Stimulated activated CD8-positive, alpha-beta memory T cell treated with anti-CD3 and anti-CD28 coated beads, Interleukin-4, amount 100 ng/mL, for 1 hour (primary cell): ENCODE measurements at regions not wholly inside any gene's neighbourhood (a gene's known extent, or its start where the extent isn't known, plus 50 kb on each side); places are given as distances from the start of the nearest gene placed in this dataset.

Source experiments
- DNase-seq, 2 donors: peaks; one replicate each; pipeline ENCODE4 v3.0.0-alpha.2; 2020; ENCODE audit warnings: low read depth in 2 of 2, low spot score in 1 of 2

DNA sequence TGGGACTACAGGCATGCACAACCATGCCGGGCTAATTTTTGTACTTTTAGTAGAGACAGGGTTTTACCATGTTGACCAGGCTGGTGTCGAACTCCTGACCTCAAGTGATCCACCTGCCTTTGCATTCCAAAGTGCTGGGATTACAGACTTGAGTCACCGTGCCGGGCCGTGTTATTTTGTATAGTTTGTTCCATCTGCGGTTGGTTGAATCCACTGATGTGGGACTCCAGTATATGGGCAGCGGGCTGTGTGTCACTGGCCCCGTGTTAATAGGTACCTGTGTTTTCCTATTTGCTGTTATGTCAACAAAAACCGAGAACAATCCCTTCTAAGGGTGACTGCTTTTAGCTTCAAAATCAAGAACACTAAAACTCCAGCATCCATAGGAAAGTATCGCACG is 297.6 kb upstream of the PITRM1 start:
- DNase-seq, result no peak

DNA sequence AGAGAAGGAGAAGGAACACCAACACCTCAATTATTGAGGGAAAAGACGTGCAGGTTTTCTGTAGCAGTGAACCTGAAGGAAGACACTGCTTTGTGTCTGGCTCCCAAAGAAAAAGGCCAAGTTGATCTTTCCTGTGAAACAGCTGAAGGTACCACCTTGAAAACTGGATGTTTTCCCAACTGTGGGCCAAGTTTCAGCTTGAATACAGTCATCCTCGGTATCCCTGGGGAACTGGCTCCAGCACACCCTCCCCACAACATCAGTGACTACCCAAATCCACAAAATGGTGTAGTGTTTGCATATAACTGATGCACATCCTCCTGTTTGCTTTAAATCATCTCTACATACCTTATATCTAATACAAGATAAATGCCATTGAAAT is 297.0 kb upstream of the PITRM1 start:
- DNase-seq, result no peak

DNA sequence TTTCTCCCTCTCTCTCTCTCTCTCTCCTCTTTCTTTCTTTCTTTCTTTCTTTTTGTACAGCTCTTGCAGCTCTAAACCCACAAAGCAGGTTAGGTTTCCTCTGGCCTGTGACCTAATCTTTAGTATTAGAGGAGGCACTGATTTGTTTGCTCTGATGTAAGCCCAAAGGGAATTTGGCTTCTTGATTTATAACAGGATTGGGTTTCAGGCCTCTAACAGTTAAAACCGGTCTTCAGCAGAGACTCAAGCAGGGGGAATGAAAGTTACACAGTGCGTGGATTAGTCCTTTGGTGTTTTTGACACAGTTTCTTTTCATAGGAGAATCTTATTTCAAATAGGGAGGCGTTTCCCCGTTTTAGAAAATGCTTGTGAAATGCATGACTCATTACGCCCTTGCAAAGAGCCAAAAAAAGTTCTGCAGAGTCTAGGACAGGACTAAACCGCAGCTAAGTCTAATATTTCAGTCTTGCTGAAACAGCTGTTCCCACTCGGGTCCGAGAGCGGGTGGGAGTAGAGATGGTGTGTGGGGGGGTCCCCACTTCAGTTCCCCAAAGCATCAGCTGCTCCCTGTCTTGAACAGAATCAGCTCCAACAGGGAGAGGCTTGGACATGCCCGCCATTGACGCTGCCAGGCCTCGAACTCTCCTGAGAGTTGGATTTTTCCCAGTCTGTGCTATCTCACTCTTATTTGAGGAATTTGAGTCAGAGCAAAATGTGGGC is 296.5 kb upstream of the PITRM1 start:
- no peak for DNase-seq

DNA sequence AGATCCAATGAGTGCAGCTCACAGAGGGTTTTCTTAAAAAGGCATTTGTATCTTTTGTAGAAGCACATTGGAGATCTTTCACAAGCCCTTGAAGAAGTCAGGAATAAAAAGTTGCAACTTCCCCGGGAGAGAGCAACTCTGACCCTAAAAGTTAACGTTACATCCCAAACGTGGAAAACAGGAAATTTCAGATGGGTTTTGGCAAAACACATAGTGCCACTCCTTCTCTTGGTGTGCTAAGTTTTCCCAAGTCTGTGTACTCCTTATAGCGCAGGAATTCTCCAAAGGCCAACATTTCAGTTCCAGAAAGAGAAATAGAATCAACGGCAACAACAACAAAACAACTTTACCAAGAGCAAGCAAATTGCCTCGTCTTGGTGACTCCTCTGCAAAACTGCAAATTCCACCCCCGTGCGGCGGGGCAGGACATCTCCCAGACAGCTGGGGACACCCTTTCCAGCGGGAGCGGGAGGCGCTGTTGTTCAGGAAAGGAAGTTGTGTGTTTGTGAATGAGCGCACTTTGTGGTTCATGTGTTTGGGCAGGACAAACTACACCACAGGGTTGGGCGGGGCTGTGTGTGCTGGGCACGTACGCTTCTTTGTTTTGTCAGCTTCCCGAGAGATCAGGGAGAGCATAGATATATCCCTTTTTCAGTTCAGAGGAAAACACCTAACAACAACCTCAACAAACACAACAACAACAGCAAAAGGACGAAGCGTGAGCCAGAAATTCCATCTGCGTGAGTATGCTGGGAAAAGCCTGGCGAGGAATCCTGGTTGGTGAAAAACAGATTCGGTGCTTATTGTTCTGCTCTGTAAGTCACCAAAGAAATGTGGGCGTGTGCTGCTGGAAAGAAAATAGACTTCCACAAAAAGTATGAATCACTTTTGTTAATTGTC is 294.7 kb upstream of the PITRM1 start:
- DNase-seq, result no peak

DNA sequence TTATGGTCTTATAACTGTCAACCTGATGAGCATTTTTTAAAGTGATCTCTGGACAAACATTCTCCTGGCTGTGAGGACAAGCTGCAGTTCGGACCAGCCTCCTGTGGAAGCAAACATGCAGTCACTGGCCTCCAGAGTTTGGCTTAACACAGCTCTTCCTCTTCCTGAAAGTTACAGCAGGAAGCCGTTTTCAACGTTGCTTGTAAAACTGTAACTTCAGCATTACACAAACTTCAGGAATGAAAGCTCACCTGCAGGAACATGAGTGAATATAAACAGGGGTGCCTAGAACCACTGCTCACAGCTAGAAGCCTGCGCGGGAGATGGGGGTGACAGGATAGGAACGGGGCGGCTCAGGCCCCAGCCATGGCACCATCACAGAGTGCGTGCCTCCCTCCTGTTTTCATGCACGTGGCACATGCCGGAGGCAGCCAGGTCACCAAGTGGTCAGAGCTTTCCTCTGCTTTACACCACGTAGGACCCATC is 292.9 kb upstream of the PITRM1 start:
- no peak for DNase-seq

DNA sequence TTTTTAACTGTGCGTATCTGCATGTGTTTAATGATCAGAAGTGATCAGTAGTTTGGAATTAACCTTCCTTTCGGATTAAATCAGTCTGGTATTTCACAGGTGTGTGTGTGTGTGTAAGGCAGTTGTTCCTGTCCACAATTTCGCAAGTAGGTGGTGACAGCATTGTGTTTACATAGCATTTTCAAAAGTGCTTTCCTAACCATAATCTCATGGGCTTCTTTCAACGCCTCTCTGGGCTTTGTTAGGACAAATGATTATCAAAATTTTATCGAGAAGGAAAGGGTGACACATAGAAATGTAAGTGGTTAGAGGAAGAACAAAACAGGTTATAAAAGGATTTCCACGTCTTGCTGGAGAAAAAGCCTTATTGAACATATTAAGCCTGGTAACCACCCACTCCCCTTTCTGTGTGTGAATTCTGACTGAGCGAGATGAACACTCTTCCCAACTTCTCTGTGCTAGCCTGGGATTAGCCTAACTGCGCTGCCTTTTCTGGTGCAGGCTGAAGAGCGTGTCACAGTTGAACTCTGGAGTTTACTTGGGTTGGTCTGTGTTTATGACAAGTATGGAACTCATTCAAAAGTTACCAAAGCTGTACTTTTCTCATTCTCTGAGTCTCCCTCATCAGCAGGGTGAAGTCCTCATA is 292.3 kb upstream of the PITRM1 start:
- no peak for DNase-seq

DNA sequence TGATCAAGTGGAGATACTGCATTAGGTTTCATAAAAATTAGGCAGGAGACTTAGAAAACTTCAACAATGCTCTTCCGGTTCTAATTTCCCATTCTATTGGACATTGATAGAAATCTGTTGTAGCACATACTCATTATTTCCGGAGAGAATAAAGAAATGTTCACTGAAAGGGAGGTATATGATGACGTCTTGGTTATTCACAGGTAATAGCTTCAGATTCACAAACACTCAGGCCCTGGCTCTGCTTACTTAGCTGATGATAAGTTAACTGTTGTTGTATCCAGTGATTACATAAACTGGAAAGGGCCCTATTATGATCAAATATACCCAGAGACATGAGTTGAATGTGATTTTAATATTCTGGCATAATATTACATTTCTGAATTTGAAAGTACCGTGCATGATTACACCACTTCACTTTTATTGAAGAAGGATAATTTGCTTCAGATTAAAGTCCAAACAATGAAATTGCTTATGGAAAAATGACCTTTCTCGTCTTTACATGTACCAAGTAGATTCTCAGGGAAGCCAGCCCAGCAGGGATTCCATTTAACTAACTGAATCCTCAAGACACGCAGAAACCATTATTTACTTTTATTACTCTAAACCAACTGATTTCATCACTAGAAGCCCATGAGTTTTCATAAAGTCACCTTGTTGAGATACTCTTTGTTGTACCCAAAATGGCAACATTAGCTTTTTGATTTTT is 288.0 kb upstream of the PITRM1 start:
- DNase-seq, result no peak

DNA sequence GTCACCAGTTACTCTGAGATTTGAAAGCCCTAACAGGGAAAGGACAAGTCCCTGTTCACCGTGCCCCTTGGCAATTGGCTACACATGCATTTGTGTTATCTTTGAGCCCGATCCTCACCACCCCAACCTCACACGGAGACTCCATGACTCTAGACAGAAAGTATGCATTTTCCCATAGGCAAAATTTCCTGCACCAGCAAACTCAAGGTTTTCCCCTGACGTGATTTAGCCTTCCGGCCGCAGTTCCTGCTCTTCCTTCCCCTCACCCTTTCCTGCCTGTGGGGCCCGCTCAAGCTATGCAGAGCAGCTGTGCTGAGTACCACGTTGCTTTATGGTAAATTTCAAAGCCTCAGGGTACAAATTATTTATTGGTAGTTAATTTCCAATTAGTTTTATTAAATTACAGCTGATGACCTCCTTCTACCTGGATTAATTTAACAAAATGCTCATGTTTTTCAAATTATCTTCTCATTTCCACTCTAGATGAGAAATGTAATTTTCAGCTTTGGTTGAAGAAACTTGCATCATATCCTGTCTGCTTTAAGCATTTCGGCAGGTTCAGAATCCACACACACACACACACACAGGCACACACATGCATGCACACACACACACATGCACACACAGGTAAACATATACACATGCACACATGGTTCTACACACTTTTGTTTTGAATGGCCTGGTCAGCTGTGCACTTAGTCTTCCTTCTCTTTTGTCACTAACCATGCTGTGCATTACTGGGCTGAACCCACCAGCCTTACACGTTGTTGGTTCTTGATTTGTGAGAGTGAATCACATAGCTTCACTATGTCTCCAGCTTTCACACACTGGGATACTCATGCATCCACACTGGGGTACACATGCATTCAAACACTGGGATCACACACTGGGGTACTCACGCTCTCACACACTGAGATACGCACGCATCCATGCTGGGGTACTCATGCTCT is 283.1 kb upstream of the PITRM1 start:
- no peak for DNase-seq

DNA sequence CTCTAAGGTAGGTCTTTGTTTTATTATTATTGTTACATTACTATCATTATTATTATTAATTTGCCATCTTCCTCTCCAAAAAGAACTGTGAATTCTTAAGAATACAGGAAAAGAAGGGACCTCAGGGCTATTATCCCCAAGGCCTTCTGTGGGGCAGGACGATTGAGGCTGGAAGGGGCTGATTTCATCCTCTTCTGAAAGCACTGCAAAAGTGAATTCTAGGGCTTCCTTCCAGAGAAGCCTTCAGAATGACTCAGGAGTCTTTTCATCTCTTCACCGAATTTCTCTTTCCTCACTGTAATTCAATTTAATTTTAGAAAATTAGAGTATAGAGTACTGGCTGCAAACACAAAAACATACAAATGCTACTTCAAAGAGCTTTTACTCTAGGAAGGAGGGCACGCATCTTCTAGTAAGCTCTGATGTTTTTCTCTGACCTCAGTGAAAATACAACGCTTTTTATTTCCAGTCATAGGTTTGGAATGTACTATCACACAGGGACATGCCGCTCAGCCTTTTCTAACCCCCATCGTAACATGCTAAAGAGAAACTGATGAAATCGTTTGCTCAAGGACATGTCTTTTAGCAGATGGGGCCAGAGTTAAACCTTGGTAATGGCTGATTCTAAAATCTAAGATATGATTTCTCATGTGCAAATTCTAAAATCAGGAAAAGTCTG is 280.2 kb upstream of the PITRM1 start:
- no peak for DNase-seq

DNA sequence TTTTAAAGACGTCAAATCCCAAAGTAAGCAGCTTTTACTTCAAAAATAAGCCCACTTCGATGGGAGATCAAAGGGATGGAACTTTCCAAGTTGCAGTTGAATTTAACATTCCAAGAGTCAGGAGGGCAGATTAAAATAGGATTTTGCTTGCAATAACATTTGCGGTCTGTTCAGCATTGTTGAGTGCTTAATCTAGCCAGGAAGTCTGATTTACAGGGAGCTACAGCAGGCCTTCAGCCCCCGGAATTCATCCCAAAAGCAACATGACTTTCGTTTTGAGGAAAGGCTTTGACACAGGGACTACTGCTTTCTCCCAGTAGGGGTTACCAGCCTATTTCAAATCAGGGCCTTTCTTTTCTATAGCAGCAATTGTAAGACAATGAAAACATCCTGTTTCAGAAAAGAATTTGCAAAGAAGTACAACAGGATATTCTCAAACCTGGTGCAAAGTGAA is 279.6 kb upstream of the PITRM1 start:
- no peak for DNase-seq

DNA sequence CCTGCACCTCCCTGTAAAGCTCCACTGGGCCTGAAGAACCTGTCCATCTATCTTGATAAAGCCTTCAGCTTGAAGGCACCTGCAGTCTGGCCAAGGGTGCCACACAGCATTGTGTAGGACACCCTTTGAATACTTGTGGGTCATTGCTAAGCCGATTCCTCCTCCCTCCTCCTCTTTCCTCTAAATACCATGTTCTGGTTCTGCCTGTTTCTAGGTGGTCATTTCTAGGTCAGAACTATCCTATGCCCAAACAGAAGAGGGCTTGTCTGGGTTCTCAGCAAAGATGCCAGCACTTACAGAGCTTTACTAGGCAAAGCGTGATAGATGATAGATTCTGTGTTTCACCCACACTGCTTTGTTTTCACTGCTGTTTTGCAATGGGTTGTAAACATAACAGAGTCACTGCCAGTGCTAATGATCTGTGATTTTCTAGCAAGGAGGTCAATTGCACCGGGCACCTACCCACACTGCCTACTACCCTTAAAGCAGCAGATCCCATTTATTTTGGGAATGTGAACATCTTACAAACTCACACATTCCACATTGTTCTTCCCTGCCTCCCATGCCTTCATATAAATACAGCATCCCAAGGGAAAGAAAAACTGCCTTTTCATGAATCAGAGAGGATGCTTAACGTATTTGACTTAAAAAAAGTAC is 279.1 kb upstream of the PITRM1 start:
- DNase-seq, result no peak

DNA sequence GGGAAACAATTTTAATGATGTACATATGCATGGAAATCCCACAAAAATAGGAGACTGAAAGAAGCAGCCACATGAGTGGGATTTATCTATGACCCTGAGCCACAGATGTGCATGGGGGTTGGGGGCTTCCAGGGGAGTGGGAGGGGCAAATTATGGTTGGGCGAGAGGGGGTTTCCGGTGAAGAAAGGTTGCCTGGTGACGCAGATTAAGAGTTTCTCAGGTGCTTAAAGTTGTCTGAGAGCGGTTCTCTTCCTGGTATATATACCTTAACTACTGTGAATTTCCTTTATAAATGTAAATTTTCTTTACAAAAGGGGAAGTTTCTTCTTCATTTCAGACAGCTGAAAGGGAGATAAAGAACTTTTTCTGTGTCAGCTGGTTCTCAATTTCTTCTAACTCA is 273.6 kb upstream of the PITRM1 start:
- no peak for DNase-seq

DNA sequence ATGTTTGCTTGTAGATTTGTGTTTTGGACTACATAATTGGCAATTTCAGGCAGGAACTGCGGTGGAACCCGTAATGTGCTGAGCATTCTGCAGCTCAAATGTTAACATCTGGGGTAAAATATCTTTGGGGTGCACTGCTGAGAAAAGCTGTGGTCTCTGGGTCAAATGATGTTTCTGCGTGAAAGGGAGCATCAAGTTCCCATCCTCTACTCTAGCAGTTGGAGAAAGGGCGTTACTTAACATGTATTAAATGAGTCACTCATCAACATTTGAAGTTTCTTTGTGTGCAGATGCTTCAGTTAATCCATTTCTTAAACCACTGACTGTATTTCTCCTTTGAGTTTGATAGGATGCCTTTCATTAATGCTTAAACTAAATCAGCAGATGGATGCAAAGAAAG is 273.1 kb upstream of the PITRM1 start:
- no peak for DNase-seq

DNA sequence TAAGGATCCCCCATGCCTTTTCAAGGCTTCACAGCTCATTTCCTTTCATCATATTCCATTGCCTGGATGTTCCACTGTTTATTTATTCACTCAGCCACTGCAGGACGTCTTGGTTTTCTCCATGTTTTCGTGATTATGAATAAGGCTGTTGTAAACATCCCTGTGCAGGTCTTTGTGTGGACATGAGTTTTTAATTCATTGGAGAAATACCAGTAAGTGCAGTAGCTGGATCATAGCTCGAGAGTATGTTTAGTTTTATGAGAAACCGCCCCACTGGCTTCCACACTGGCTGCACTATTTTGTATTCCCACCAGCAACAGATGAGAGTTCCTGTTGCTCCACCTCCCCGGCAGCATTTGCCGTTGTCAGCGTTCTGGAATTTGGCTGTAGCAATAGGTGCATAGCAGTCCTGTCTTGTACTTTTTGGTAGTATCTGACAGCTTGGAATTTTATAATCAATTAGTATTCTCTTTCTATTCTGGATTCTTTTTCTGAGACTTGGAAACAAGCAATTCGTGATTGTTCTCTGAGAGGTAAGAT is 269.9 kb upstream of the PITRM1 start:
- DNase-seq, result no peak

DNA sequence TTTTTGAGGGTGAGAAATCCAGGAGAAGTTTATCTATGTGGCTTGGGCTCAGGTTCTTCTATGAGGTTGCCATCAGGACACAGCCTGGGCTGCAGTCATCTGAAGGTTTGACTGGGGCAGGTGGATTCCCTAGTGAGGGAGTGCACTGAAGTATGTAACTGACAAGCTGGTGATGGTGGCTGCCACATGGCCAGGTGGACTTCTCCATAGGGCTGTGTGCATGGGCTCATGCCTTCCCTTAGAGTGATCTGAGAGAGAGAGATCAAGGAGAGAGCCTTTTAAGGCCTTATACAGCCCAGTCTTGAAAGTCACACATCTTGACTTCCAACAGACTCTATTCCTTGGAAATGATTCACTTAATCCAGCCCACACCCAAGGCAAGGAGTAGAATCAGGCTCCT is 266.6 kb upstream of the PITRM1 start:
- no peak for DNase-seq

DNA sequence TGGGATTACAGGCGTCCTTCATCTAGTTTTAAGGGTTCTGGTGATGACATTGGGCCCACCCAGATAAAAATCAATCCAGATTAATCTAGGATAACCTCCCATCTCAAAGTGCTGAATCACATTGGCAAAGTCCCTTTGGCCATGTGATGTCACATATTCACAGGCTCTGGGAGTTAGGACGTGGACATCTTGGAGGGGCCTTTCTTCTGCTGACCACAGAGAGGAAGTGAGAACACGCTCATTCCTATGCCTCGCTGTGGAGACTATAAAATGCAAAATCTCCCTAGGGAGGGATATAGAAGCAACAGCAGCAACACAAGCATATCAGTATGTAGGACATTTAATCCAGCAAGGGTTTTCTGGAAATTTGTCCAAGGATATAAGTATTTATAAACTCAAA is 266.0 kb upstream of the PITRM1 start:
- no peak for DNase-seq

DNA sequence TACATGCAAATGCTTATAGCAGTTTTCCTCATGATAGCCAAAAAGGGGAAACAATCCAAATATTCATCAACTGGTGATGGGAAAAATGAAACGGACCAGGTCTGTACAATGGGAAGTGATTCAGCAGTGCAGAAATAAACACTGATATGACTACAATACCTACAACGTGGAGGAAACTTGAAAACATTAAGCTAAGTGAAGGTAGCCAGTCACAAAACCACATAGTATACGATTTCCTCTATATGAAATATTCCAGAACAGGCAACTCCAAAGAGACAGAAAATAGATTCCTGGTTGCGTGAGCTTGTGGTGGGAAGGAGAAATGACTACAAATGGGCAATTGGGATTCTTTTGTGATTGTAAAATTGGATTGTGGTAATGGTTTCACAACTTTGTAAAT is 263.1 kb upstream of the PITRM1 start:
- no peak for DNase-seq

DNA sequence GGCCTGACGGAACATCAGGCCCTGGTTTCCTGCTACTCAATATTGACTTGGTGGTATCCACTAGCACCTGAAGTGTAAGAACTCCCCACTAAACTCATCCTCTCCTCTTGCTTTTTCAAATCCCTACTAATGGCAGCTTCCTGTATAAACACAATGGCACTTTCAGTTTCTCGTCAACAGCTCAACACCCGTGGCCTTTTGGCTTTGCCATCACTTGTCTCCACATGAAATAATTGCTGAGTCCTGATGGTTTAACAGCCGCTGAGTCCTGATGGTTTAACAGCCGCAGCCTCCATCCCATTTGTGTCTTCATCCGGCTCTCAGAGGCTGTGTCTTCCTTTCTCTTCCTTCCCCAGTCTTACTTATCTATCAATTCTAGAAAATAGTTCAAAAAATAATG is 261.4 kb upstream of the PITRM1 start:
- DNase-seq, result no peak

DNA sequence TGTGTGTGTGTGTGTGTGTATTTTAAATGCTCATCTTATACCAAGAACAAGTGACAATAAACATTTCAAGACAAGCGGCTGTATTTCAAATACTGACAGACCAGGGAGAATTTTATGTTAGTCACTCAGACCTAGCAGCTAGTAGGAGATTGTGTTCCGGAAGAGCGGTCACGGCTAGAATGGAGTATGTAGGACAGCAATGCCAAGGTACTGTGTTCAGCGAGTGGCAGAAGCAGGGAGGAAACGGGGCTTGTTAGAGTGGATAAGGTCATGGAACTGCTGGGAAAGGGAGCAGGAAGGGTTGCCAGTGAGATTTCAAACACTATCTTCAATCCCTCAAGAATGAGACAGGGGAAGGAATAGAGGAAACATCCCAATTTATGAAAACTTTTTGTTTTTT is 260.5 kb upstream of the PITRM1 start:
- no peak for DNase-seq
